ENCODE measurements at regions not wholly inside any gene's neighbourhood (a gene's known extent, or its start where the extent isn't known, plus 50 kb on each side); places are given as distances from the start of the nearest gene placed in this dataset.

GRCh38 chr10:105857268-105858264, 1216.5 kb downstream of the SORCS3 start:
- DNase-seq: no peak

GRCh38 chr10:105855791-105856190, 1214.7 kb downstream of the SORCS3 start:
- DNase-seq: no peak

GRCh38 chr10:105844676-105845570, 1203.8 kb downstream of the SORCS3 start:
- DNase-seq: no peak

GRCh38 chr10:105844241-105844640, 1203.2 kb downstream of the SORCS3 start:
- no peak for DNase-seq

- no peak for DNase-seq
Observed at GRCh38 chr10:105843786-105844185, 1202.7 kb downstream of the SORCS3 start.

GRCh38 chr10:105840288-105840770, 1199.2 kb downstream of the SORCS3 start:
- no peak for DNase-seq

- DNase-seq: no peak
Observed at GRCh38 chr10:105838392-105838791, 1197.3 kb downstream of the SORCS3 start.

- DNase-seq: peak; percentile 68
Observed at GRCh38 chr10:105837951-105838350, 1196.9 kb downstream of the SORCS3 start.

GRCh38 chr10:105834261-105835059, 1193.4 kb downstream of the SORCS3 start:
- DNase-seq: no peak

GRCh38 chr10:105827133-105827532, 1186.0 kb downstream of the SORCS3 start:
- DNase-seq: no peak

- DNase-seq: no peak
Observed at GRCh38 chr10:105807935-105808587, 1167.0 kb downstream of the SORCS3 start.

- no peak for DNase-seq
Observed at GRCh38 chr10:105803206-105803605, 1162.1 kb downstream of the SORCS3 start.

- no peak for DNase-seq
Observed at GRCh38 chr10:105800641-105801040, 1159.6 kb downstream of the SORCS3 start.

- no peak for DNase-seq
Observed at GRCh38 chr10:105798328-105798889, 1157.3 kb downstream of the SORCS3 start.

- peak; percentile 13 for DNase-seq
Observed at GRCh38 chr10:105797234-105797890, 1156.3 kb downstream of the SORCS3 start.

- DNase-seq: no peak
Observed at GRCh38 chr10:105793071-105793470, 1152.0 kb downstream of the SORCS3 start.

- no peak for DNase-seq
Observed at GRCh38 chr10:105785721-105786120, 1144.6 kb downstream of the SORCS3 start.

GRCh38 chr10:105783936-105784483, 1142.9 kb downstream of the SORCS3 start:
- no peak for DNase-seq

- DNase-seq: no peak
Observed at GRCh38 chr10:105774881-105775280, 1133.8 kb downstream of the SORCS3 start.

GRCh38 chr10:105774351-105774750, 1133.3 kb downstream of the SORCS3 start:
- DNase-seq: no peak
